ENCODE measurements at regions not wholly inside any gene's neighbourhood (a gene's known extent, or its start where the extent isn't known, plus 50 kb on each side); places are given as distances from the start of the nearest gene placed in this dataset.
A peak's percentile ranks its signal among the peaks of the same experiment; 100 is the strongest.

- Histone ChIP-seq H3K4me2 (ENCODE audit: extremely low read depth, insufficient read depth, low read length) (no peak overlapping the region), H3K36me3 (ENCODE audit: control insufficient read depth, insufficient read depth, low read length) (no peaks in the 10 kb centered on the region), H3K27ac (ENCODE audit: insufficient read depth, low read length) (no peak overlapping the region), H3K9ac (ENCODE audit: insufficient read depth, low read length) (no peak overlapping the region), H2AFZ (ENCODE audit: low read length) (no peak overlapping the region), H3K9me3 (ENCODE audit: control insufficient read depth, insufficient read depth, low read depth, low read length) (no peaks in the 10 kb centered on the region), H4K20me1 (ENCODE audit: control insufficient read depth, extremely low read depth, insufficient read depth, low read length) (no peaks in the 10 kb centered on the region), H3K79me2 (ENCODE audit: control insufficient read depth, insufficient read depth, low read length) (no peaks in the 10 kb centered on the region), H3K4me3 (replicated peaks in 1 of 4; ENCODE audit: control extremely low read depth in 1 of 4, insufficient read depth in 1 of 4, low read depth in 3 of 4, low read length in 4 of 4) (no peak overlapping the region), H3K27me3 (ENCODE audit: control insufficient read depth, insufficient read depth, low read length) (peaks cover 2% of the 10 kb centered on the region), H3K4me1 (ENCODE audit: control insufficient read depth, extremely low read depth, insufficient read depth, low read length) (no peaks in the 10 kb centered on the region)
- peak; percentile 58 to 78 for DNase-seq (ENCODE audit: low read depth in 2 of 2)
- TF ChIP-seq EZH2 (IDR thresholded peaks at IDR 0.05; ENCODE audit: low read length, missing control alignments), result no peak
- TF ChIP-seq CTCF (conservative IDR thresholded peaks at IDR 0.05 in 1 of 2, IDR thresholded peaks at IDR 0.05 in 1 of 2; ENCODE audit: low read depth in 1 of 2, low read length in 2 of 2), result peak; percentile 57 to 75
These were observed 189.7 kb downstream of the SEC16B start for GRCh38 chr1:177780096-177780700.

GRCh38 chr1:177779166-177779965 is 190.5 kb downstream of the SEC16B start:
- H2AFZ ChIP-seq (ENCODE audit: low read length), result no peak overlapping the region
- H3K36me3 ChIP-seq (ENCODE audit: control insufficient read depth, insufficient read depth, low read length), result no peaks in the 10 kb centered on the region
- no peaks in the 10 kb centered on the region for H4K20me1 ChIP-seq (ENCODE audit: control insufficient read depth, extremely low read depth, insufficient read depth, low read length)
- H3K9me3 ChIP-seq (ENCODE audit: control insufficient read depth, insufficient read depth, low read depth, low read length), result no peaks in the 10 kb centered on the region
- H3K4me1 ChIP-seq (ENCODE audit: control insufficient read depth, extremely low read depth, insufficient read depth, low read length), result no peaks in the 10 kb centered on the region
- no peak overlapping the region for H3K4me3 ChIP-seq (replicated peaks in 1 of 4; ENCODE audit: control extremely low read depth in 1 of 4, insufficient read depth in 1 of 4, low read depth in 3 of 4, low read length in 4 of 4)
- H3K9ac ChIP-seq (ENCODE audit: insufficient read depth, low read length), result no peak overlapping the region
- no peak for DNase-seq (ENCODE audit: low read depth in 2 of 2)
- TF ChIP-seq EZH2 (IDR thresholded peaks at IDR 0.05; ENCODE audit: low read length, missing control alignments) (no peak), CTCF (conservative IDR thresholded peaks at IDR 0.05 in 1 of 2, IDR thresholded peaks at IDR 0.05 in 1 of 2; ENCODE audit: low read depth in 1 of 2, low read length in 2 of 2) (no peak)
- no peaks in the 10 kb centered on the region for H3K27me3 ChIP-seq (ENCODE audit: control insufficient read depth, insufficient read depth, low read length)
- H3K4me2 ChIP-seq (ENCODE audit: extremely low read depth, insufficient read depth, low read length), result no peak overlapping the region
- no peak overlapping the region for H3K27ac ChIP-seq (ENCODE audit: insufficient read depth, low read length)
- no peaks in the 10 kb centered on the region for H3K79me2 ChIP-seq (ENCODE audit: control insufficient read depth, insufficient read depth, low read length)

DNA sequence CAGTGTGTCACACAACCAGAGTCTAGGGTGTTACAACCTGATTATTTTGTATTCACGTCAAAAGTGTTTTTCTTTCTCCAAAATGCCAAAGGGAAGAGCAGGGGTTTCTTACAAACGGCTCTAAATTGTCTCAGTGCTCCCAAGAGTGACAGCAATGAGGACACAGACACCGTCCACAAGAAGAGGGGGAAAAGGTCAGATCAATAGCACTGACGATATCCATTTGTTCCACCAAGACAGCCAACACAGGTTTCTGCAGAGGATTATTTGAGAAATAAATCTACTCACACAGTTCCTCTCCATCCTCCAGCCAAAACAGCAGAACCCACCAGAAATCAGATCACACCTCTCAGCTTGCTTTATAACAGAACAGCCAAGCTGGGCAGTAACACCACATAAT is 193.9 kb downstream of the SEC16B start:
- Histone ChIP-seq H4K20me1 (ENCODE audit: control insufficient read depth, extremely low read depth, insufficient read depth, low read length) (no peaks in the 10 kb centered on the region), H3K27me3 (ENCODE audit: control insufficient read depth, insufficient read depth, low read length) (no peaks in the 10 kb centered on the region), H3K4me3 (replicated peaks in 1 of 4; ENCODE audit: control extremely low read depth in 1 of 4, insufficient read depth in 1 of 4, low read depth in 3 of 4, low read length in 4 of 4) (no peak overlapping the region), H2AFZ (ENCODE audit: low read length) (no peak overlapping the region), H3K9ac (ENCODE audit: insufficient read depth, low read length) (no peak overlapping the region), H3K27ac (ENCODE audit: insufficient read depth, low read length) (no peak overlapping the region), H3K4me1 (ENCODE audit: control insufficient read depth, extremely low read depth, insufficient read depth, low read length) (no peaks in the 10 kb centered on the region), H3K79me2 (ENCODE audit: control insufficient read depth, insufficient read depth, low read length) (no peaks in the 10 kb centered on the region), H3K4me2 (ENCODE audit: extremely low read depth, insufficient read depth, low read length) (no peak overlapping the region), H3K36me3 (ENCODE audit: control insufficient read depth, insufficient read depth, low read length) (no peaks in the 10 kb centered on the region), H3K9me3 (ENCODE audit: control insufficient read depth, insufficient read depth, low read depth, low read length) (no peaks in the 10 kb centered on the region)
- no peak for TF ChIP-seq CTCF (conservative IDR thresholded peaks at IDR 0.05 in 1 of 2, IDR thresholded peaks at IDR 0.05 in 1 of 2; ENCODE audit: low read depth in 1 of 2, low read length in 2 of 2)
- no peak for TF ChIP-seq EZH2 (IDR thresholded peaks at IDR 0.05; ENCODE audit: low read length, missing control alignments)
- DNase-seq (ENCODE audit: low read depth in 2 of 2), result no peak
